ENCODE measurements at regions not wholly inside any gene's neighbourhood (a gene's known extent, or its start where the extent isn't known, plus 50 kb on each side); places are given as distances from the start of the nearest gene placed in this dataset.

GRCh38 chr5:117604845-117605244 lies 1030.2 kb upstream of the SEMA6A start:
- TF ChIP-seq ZNF274 (IDR thresholded peaks at IDR 0.05; ENCODE audit: low read depth, low read length) (no peak), YY1 (IDR thresholded peaks at IDR 0.05; ENCODE audit: insufficient read depth, insufficient read length) (no peak), SUZ12 (IDR thresholded peaks at IDR 0.05; ENCODE audit: extremely low read depth, insufficient read depth, insufficient read length) (no peak)

Data from NT2/D1 (cell line).